ENCODE measurements at regions not wholly inside any gene's neighbourhood (a gene's known extent, or its start where the extent isn't known, plus 50 kb on each side); places are given as distances from the start of the nearest gene placed in this dataset.

GRCh38 chr9:107064378-107064777 lies 201.4 kb downstream of the ZNF462 start:
- DNase-seq = no peak

- no peak for DNase-seq
These were observed 202.6 kb downstream of the ZNF462 start for GRCh38 chr9:107065549-107065948.

GRCh38 chr9:107067739-107068416 lies 204.9 kb downstream of the ZNF462 start:
- no peak for DNase-seq

GRCh38 chr9:107068581-107068980 lies 205.6 kb downstream of the ZNF462 start:
- DNase-seq = no peak

- no peak for DNase-seq
These were observed 207.6 kb downstream of the ZNF462 start for GRCh38 chr9:107070586-107070985.

GRCh38 chr9:107078061-107078460 lies 205.0 kb upstream of the RAD23B start:
- DNase-seq = no peak

- no peak for DNase-seq
These were observed 203.5 kb upstream of the RAD23B start for GRCh38 chr9:107079589-107079988.

- DNase-seq = no peak
These were observed 202.9 kb upstream of the RAD23B start for GRCh38 chr9:107080130-107080529.

GRCh38 chr9:107086460-107086859 lies 196.6 kb upstream of the RAD23B start:
- no peak for DNase-seq

- no peak for DNase-seq
These were observed 195.9 kb upstream of the RAD23B start for GRCh38 chr9:107087222-107087621.

- DNase-seq = no peak
These were observed 192.9 kb upstream of the RAD23B start for GRCh38 chr9:107090218-107090617.

GRCh38 chr9:107093365-107094060 lies 189.6 kb upstream of the RAD23B start:
- DNase-seq = no peak

GRCh38 chr9:107094370-107094769 lies 188.7 kb upstream of the RAD23B start:
- no peak for DNase-seq

- DNase-seq = no peak
These were observed 182.5 kb upstream of the RAD23B start for GRCh38 chr9:107100591-107100990.

- DNase-seq = no peak
These were observed 181.1 kb upstream of the RAD23B start for GRCh38 chr9:107102011-107102410.

- no peak for DNase-seq
These were observed 179.5 kb upstream of the RAD23B start for GRCh38 chr9:107103621-107104020.

GRCh38 chr9:107105784-107106183 lies 177.3 kb upstream of the RAD23B start:
- DNase-seq = no peak

- no peak for DNase-seq
These were observed 176.7 kb upstream of the RAD23B start for GRCh38 chr9:107106416-107106815.

GRCh38 chr9:107108342-107109130 lies 174.5 kb upstream of the RAD23B start:
- DNase-seq = no peak

GRCh38 chr9:107109324-107109723 lies 173.8 kb upstream of the RAD23B start:
- DNase-seq = no peak

GRCh38 chr9:107110153-107110552 lies 172.9 kb upstream of the RAD23B start:
- DNase-seq = no peak

GRCh38 chr9:107112707-107113243 lies 170.3 kb upstream of the RAD23B start:
- no peak for DNase-seq

- DNase-seq = no peak
These were observed 164.0 kb upstream of the RAD23B start for GRCh38 chr9:107118863-107119624.

Data from activated naive CD4-positive, alpha-beta T cell treated with anti-CD3 and anti-CD28 coated beads, Interleukin-2, amount 50 U/mL, for 16 hours (primary cell).